ENCODE measurements at regions not wholly inside any gene's neighbourhood (a gene's known extent, or its start where the extent isn't known, plus 50 kb on each side); places are given as distances from the start of the nearest gene placed in this dataset.

DNA sequence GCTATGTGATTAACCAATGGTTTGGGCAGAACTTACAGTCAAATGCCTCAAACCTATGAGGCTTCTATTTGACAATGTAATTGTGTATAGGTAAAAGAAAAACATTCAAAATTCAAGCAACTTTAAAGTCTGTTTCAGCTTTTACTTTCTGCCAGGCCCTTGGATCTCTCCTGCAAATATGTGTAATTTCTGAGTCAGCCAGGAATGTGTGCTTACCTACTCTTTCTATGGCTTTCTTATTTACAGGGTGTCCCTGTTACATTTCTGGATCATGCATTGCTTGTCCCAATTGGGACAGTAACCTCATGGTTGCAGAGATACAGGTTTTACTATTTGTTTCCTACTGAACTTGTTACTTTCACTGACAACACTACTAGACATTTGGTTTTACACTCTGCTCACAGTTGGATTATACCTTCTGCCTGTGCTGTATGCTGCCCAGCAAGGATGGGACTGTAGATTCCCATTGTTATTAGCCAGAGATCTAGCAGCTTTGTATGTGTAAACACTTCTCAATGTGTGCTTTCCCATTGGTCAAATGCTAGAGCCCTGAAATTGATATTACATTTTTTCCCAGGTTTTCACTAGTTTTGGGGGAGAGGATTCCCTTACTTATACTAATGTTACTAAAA is 355.3 kb downstream of the ARL4A start:
- Histone ChIP-seq H3K36me3 (ENCODE audit: insufficient read depth, low read length) (no peaks in the 10 kb centered on the region), H2AFZ (ENCODE audit: low read length, unreplicated experiment) (peak overlapping the region; percentile 52), H3K27ac (ENCODE audit: low read depth, low read length) (no peak overlapping the region), H3K27me3 (ENCODE audit: insufficient read depth, low read length) (no peaks in the 10 kb centered on the region), H3K4me3 (ENCODE audit: low read depth, low read length) (no peak overlapping the region), H3K4me1 (ENCODE audit: control insufficient read depth, insufficient read depth, low read length, unreplicated experiment) (peaks cover 13% of the 10 kb centered on the region), H3K79me2 (ENCODE audit: control insufficient read depth, insufficient read depth, low read length, unreplicated experiment) (no peaks in the 10 kb centered on the region)

- no peak overlapping the region for H3K4me3 ChIP-seq (ENCODE audit: low read depth, low read length)
Measured at GRCh38 chr7:13044309-13044708, 356.9 kb downstream of the ARL4A start.

DNA sequence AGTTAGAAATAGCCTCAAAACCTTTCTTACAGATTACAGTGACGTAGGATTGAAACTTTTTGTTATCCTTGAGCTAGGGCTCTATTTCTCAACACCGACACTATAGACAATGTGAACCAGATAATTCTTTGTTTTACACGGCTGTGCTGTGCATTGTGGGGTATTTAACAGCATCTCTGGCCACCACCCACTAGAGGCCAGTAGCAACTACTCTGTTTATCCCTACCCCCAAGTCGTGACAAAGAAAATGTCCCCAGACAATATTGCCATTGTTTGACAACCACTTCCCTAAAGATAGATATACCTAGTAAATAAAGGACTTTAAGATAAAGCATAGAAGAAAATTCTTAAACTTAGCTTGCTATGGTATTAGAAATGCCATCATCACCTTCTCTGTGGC is 359.6 kb downstream of the ARL4A start:
- H3K27me3 ChIP-seq (ENCODE audit: insufficient read depth, low read length), result no peaks in the 10 kb centered on the region
- no peak overlapping the region for H3K4me3 ChIP-seq (ENCODE audit: low read depth, low read length)
- no peak overlapping the region for H2AFZ ChIP-seq (ENCODE audit: low read length, unreplicated experiment)
- no peak overlapping the region for H3K27ac ChIP-seq (ENCODE audit: low read depth, low read length)
- H3K79me2 ChIP-seq (ENCODE audit: control insufficient read depth, insufficient read depth, low read length, unreplicated experiment), result no peaks in the 10 kb centered on the region
- no peaks in the 10 kb centered on the region for H3K36me3 ChIP-seq (ENCODE audit: insufficient read depth, low read length)
- peaks cover 32% of the 10 kb centered on the region for H3K4me1 ChIP-seq (ENCODE audit: control insufficient read depth, insufficient read depth, low read length, unreplicated experiment)

More at GRCh38 chr7:13044309-13044708, 356.9 kb downstream of the ARL4A start:
- no peaks in the 10 kb centered on the region for H3K79me2 ChIP-seq (ENCODE audit: control insufficient read depth, insufficient read depth, low read length, unreplicated experiment)
- no peak overlapping the region for H2AFZ ChIP-seq (ENCODE audit: low read length, unreplicated experiment)
- H3K36me3 ChIP-seq (ENCODE audit: insufficient read depth, low read length), result no peaks in the 10 kb centered on the region
- no peak overlapping the region for H3K27ac ChIP-seq (ENCODE audit: low read depth, low read length)
- no peaks in the 10 kb centered on the region for H3K27me3 ChIP-seq (ENCODE audit: insufficient read depth, low read length)
- peaks cover 13% of the 10 kb centered on the region for H3K4me1 ChIP-seq (ENCODE audit: control insufficient read depth, insufficient read depth, low read length, unreplicated experiment)

GRCh38 chr7:13049946-13050345 is 362.5 kb downstream of the ARL4A start:
- H3K4me3 ChIP-seq (ENCODE audit: low read depth, low read length), result peak overlapping the region; percentile 28
- no peaks in the 10 kb centered on the region for H3K36me3 ChIP-seq (ENCODE audit: insufficient read depth, low read length)
- H3K27me3 ChIP-seq (ENCODE audit: insufficient read depth, low read length), result no peaks in the 10 kb centered on the region
- no peaks in the 10 kb centered on the region for H3K79me2 ChIP-seq (ENCODE audit: control insufficient read depth, insufficient read depth, low read length, unreplicated experiment)
- peaks cover 21% of the 10 kb centered on the region for H3K4me1 ChIP-seq (ENCODE audit: control insufficient read depth, insufficient read depth, low read length, unreplicated experiment)
- H2AFZ ChIP-seq (ENCODE audit: low read length, unreplicated experiment), result peak overlapping the region; percentile 93
- peak overlapping the region; percentile 61 for H3K27ac ChIP-seq (ENCODE audit: low read depth, low read length)

- no peaks in the 10 kb centered on the region for H3K79me2 ChIP-seq (ENCODE audit: control insufficient read depth, insufficient read depth, low read length, unreplicated experiment)
- H3K27ac ChIP-seq (ENCODE audit: low read depth, low read length), result peak overlapping the region; percentile 61
- no peak overlapping the region for H3K4me3 ChIP-seq (ENCODE audit: low read depth, low read length)
- no peaks in the 10 kb centered on the region for H3K36me3 ChIP-seq (ENCODE audit: insufficient read depth, low read length)
- no peaks in the 10 kb centered on the region for H3K27me3 ChIP-seq (ENCODE audit: insufficient read depth, low read length)
- H3K4me1 ChIP-seq (ENCODE audit: control insufficient read depth, insufficient read depth, low read length, unreplicated experiment), result peaks cover 21% of the 10 kb centered on the region
- no peak overlapping the region for H2AFZ ChIP-seq (ENCODE audit: low read length, unreplicated experiment)
Measured at GRCh38 chr7:13050703-13051102, 363.3 kb downstream of the ARL4A start.

DNA sequence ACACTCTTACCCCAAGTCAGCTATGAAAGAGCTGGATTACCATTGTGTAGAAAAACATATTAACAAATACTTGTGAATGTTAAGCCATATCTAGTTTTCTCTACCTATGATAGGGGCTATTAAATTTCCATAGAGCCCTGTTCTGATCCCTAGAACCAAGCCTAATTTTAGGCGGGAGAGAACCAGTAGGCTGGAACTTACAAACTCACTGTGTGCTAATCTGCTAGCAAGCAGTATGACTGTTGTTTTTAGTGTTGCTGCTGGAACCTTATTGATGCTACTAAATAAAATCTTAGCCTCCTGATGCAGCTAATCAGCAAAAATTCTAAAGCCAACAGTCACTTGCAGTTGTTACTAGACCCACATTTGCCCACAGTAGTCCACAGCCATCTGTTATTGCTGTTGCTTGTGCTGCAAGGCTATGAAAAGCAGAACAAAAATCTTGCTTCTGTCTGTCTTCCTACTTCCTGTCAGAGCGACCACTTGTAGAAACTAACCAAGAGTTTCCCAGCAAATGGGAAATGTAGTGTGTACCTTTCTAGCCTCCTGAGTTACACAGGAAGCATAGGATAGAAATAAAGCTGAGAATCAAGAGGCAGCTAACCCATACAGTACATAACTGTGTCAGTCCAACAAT is 368.4 kb downstream of the ARL4A start:
- H3K4me1 ChIP-seq (ENCODE audit: control insufficient read depth, insufficient read depth, low read length, unreplicated experiment), result peaks cover 12% of the 10 kb centered on the region
- H3K4me3 ChIP-seq (ENCODE audit: low read depth, low read length), result no peak overlapping the region
- no peak overlapping the region for H3K27ac ChIP-seq (ENCODE audit: low read depth, low read length)
- H3K27me3 ChIP-seq (ENCODE audit: insufficient read depth, low read length), result no peaks in the 10 kb centered on the region
- H2AFZ ChIP-seq (ENCODE audit: low read length, unreplicated experiment), result peak overlapping the region; percentile 23
- no peaks in the 10 kb centered on the region for H3K36me3 ChIP-seq (ENCODE audit: insufficient read depth, low read length)
- no peaks in the 10 kb centered on the region for H3K79me2 ChIP-seq (ENCODE audit: control insufficient read depth, insufficient read depth, low read length, unreplicated experiment)

DNA sequence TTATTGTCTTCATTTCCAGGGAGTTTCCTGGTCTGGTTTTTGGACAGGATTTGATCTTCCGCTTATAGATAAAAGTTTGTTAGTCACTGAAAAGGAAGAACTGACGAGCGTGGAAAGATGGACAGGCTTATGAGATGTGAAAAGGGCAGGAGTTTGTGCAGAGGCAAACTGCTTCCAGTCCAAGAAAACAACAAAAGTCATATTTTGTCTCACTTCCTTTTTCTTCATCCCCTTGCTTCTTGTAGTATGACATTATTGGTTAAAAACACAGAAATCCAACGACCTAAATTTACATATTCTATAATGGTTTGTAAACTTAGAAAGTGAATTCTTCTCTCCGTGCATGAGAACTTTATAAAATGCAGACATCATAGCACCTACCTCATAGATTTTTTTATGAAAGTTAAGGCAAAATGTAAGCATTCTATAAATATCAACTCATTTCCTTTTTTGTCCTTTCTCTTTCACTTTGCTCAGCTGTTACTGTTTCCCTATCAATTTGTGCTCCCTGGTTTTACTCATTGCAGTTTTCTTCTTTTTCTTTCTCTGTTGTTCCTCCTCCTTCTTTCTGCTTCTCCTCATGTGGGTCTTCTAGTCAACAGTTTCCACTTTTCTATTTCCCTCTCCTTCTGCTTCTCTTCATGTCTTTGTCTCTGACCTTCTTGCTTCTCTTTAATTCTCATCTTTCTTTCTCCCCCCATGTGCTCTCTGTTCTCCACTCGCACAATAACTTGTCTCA is 370.2 kb downstream of the ARL4A start:
- no peaks in the 10 kb centered on the region for H3K36me3 ChIP-seq (ENCODE audit: insufficient read depth, low read length)
- peak overlapping the region; percentile 87 for H2AFZ ChIP-seq (ENCODE audit: low read length, unreplicated experiment)
- H3K4me1 ChIP-seq (ENCODE audit: control insufficient read depth, insufficient read depth, low read length, unreplicated experiment), result peaks cover 5% of the 10 kb centered on the region
- peak overlapping the region; percentile 48 for H3K4me3 ChIP-seq (ENCODE audit: low read depth, low read length)
- no peaks in the 10 kb centered on the region for H3K79me2 ChIP-seq (ENCODE audit: control insufficient read depth, insufficient read depth, low read length, unreplicated experiment)
- no peak overlapping the region for H3K27ac ChIP-seq (ENCODE audit: low read depth, low read length)
- H3K27me3 ChIP-seq (ENCODE audit: insufficient read depth, low read length), result no peaks in the 10 kb centered on the region

DNA sequence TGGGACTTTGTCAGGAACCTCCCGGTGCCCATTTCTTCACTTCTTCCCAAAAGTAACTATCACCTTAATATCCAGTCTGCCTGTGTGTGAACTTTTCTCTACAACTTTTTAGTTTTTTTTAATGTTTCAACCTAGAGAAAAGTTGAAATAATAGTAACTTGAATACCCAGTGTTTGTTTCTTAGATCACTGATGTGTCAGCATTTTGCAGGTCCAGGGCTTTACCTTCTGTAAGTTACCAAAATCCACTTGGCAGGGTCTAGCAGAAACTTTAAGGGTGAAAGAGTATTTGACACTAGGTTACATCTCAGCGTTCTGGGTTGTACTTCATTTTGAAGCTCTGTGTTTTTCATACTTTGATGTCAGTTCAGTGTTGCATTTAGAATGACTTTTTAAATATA is 372.7 kb downstream of the ARL4A start:
- H3K36me3 ChIP-seq (ENCODE audit: insufficient read depth, low read length), result no peaks in the 10 kb centered on the region
- peaks cover 5% of the 10 kb centered on the region for H3K4me1 ChIP-seq (ENCODE audit: control insufficient read depth, insufficient read depth, low read length, unreplicated experiment)
- H2AFZ ChIP-seq (ENCODE audit: low read length, unreplicated experiment), result no peak overlapping the region
- H3K27ac ChIP-seq (ENCODE audit: low read depth, low read length), result no peak overlapping the region
- no peaks in the 10 kb centered on the region for H3K79me2 ChIP-seq (ENCODE audit: control insufficient read depth, insufficient read depth, low read length, unreplicated experiment)
- H3K27me3 ChIP-seq (ENCODE audit: insufficient read depth, low read length), result no peaks in the 10 kb centered on the region
- no peak overlapping the region for H3K4me3 ChIP-seq (ENCODE audit: low read depth, low read length)

DNA sequence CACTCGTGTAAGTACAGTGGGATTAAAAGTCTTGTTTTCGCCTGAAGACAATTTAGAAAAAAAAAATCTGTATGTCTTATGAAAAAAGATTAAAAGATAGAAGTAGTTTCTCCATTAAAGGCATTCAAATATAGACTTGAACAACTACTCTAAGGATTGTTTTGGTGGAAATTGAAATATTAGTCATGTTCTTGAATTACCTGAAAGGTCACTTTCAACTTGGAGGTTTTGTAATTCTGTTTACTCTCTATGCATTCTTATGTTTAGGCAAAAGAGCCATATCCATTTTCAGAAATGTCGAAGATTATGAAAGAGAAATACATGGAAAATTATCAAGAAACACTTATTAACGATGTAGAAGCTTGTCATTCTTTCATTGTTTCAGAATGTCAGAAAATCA is 373.7 kb downstream of the ARL4A start:
- no peaks in the 10 kb centered on the region for H3K36me3 ChIP-seq (ENCODE audit: insufficient read depth, low read length)

GRCh38 chr7:13062631-13063030 is 375.2 kb downstream of the ARL4A start:
- H3K27ac ChIP-seq (ENCODE audit: low read depth, low read length), result no peak overlapping the region
- H3K27me3 ChIP-seq (ENCODE audit: insufficient read depth, low read length), result no peaks in the 10 kb centered on the region
- no peaks in the 10 kb centered on the region for H3K36me3 ChIP-seq (ENCODE audit: insufficient read depth, low read length)
- H3K4me1 ChIP-seq (ENCODE audit: control insufficient read depth, insufficient read depth, low read length, unreplicated experiment), result peaks cover 1% of the 10 kb centered on the region
- H3K79me2 ChIP-seq (ENCODE audit: control insufficient read depth, insufficient read depth, low read length, unreplicated experiment), result no peaks in the 10 kb centered on the region
- H3K4me3 ChIP-seq (ENCODE audit: low read depth, low read length), result no peak overlapping the region
- H2AFZ ChIP-seq (ENCODE audit: low read length, unreplicated experiment), result no peak overlapping the region

More for the DNA sequence above, 373.7 kb downstream of the ARL4A start:
- no peaks in the 10 kb centered on the region for H3K79me2 ChIP-seq (ENCODE audit: control insufficient read depth, insufficient read depth, low read length, unreplicated experiment)
- no peaks in the 10 kb centered on the region for H3K27me3 ChIP-seq (ENCODE audit: insufficient read depth, low read length)
- H3K4me3 ChIP-seq (ENCODE audit: low read depth, low read length), result no peak overlapping the region
- no peak overlapping the region for H2AFZ ChIP-seq (ENCODE audit: low read length, unreplicated experiment)
- H3K4me1 ChIP-seq (ENCODE audit: control insufficient read depth, insufficient read depth, low read length, unreplicated experiment), result peaks cover 5% of the 10 kb centered on the region
- no peak overlapping the region for H3K27ac ChIP-seq (ENCODE audit: low read depth, low read length)

DNA sequence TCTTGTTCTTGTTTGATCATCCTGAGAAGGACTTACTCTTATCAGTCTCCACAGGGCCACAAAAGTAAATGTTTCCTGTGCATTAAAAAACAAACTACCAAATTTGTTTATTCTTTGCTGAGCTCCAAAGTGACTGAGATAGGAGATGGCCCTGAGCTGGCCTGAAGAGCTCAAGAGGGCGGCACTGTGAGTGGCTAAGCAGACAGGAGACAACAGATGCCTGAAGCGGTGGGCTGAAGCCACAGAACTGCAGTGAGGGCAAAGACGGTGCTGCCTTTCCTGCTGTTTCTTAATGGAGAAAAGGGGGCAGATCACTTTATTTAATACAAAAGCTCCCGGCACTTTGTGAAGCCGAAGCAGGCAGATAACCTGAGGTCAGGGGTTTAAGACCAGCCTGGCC is 379.6 kb downstream of the ARL4A start:
- no peaks in the 10 kb centered on the region for H3K4me1 ChIP-seq (ENCODE audit: control insufficient read depth, insufficient read depth, low read length, unreplicated experiment)
- no peaks in the 10 kb centered on the region for H3K36me3 ChIP-seq (ENCODE audit: insufficient read depth, low read length)
- no peaks in the 10 kb centered on the region for H3K79me2 ChIP-seq (ENCODE audit: control insufficient read depth, insufficient read depth, low read length, unreplicated experiment)
- H3K27ac ChIP-seq (ENCODE audit: low read depth, low read length), result no peak overlapping the region
- H3K27me3 ChIP-seq (ENCODE audit: insufficient read depth, low read length), result no peaks in the 10 kb centered on the region
- no peak overlapping the region for H3K4me3 ChIP-seq (ENCODE audit: low read depth, low read length)
- H2AFZ ChIP-seq (ENCODE audit: low read length, unreplicated experiment), result no peak overlapping the region
